Bronchial epithelial cell (primary cell): ENCODE measurements at regions not wholly inside any gene's neighbourhood (a gene's known extent, or its start where the extent isn't known, plus 50 kb on each side); places are given as distances from the start of the nearest gene placed in this dataset.

Experiments used
- DNase-seq: peaks from one replicate; pipeline ENCODE4 v3.0.0-alpha.2; 2010; ENCODE audit warnings: low read depth
- FAIRE-seq: peaks from 2 replicates; lab custom pipeline; 2011; peaks lifted over from hg19 to GRCh38; lab: Jason Lieb, UNC
- H3K27me3 ChIP-seq: 2 replicates; pipeline ENCODE4 v1.5.1; 2011; ENCODE audit warnings: low read length; ENCODE audit not compliant: control insufficient read depth, insufficient read depth
- H3K36me3 ChIP-seq: 2 replicates; pipeline ENCODE4 v1.5.1; 2011; ENCODE audit warnings: low read length; ENCODE audit not compliant: control insufficient read depth, insufficient read depth
- H3K4me3 ChIP-seq: 2 replicates; pipeline ENCODE4 v1.5.1; 2011; ENCODE audit warnings: mild to moderate bottlenecking, low read depth, low read length, control low read depth
- TF ChIP-seq, protein P1 (sequence below): IDR thresholded peaks from 2 replicates; pipeline ENCODE4 v1.5.1; 2011; ENCODE audit warnings: mild to moderate bottlenecking, moderate library complexity, low read length, control low read depth, inconsistent platforms; ENCODE audit not compliant: insufficient read depth, severe bottlenecking

DNA sequence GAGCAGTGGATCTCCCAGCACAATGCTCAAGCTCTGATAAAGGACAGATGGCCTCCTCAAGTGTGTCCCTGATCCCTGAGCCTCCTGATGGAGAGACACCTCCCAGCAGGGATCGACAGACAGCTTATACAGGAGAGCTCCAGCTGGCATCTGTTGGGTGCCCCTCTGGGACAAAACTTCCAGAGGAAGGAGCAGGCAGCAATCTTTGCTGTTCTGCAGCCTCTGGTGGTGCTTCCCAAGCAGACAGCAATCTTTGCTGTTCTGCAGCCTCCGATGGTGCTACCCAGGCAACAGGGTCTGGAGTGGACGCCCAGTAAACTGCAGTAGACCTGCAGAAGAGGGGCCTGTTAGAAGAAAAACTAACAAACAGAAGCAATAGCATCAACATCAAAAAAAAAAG lies 349.3 kb upstream of the SPRY2 start:
- TF ChIP-seq, protein P1, sequence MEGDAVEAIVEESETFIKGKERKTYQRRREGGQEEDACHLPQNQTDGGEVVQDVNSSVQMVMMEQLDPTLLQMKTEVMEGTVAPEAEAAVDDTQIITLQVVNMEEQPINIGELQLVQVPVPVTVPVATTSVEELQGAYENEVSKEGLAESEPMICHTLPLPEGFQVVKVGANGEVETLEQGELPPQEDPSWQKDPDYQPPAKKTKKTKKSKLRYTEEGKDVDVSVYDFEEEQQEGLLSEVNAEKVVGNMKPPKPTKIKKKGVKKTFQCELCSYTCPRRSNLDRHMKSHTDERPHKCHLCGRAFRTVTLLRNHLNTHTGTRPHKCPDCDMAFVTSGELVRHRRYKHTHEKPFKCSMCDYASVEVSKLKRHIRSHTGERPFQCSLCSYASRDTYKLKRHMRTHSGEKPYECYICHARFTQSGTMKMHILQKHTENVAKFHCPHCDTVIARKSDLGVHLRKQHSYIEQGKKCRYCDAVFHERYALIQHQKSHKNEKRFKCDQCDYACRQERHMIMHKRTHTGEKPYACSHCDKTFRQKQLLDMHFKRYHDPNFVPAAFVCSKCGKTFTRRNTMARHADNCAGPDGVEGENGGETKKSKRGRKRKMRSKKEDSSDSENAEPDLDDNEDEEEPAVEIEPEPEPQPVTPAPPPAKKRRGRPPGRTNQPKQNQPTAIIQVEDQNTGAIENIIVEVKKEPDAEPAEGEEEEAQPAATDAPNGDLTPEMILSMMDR: no peak
- DNase-seq (no peak), FAIRE-seq (no peak)
- H3K36me3 ChIP-seq: no peaks in the 10 kb centered on the region
- H3K27me3 ChIP-seq: no peaks in the 10 kb centered on the region
- no peak overlapping the region for H3K4me3 ChIP-seq

DNA sequence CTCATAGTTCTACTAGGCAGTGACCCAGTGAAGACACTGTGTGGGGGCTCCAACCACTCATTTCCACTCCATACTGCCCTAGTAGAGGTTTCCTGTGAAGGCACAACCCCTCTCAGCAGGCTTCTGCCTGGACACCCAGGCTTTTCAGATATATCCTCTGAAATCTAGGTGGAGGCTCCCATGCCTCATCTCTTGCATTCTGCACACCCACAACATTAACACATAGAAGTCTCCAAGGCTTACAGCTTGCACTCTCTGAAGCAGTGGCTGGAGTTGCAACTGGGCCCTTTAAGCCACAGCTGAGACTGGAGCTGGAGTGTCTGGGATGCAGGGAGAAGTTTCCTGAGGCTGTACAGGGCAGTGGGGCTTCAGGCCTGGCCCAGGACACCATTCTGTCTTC lies 347.7 kb upstream of the SPRY2 start:
- DNase-seq: no peak
- TF ChIP-seq, protein P1: no peak
- H3K27me3 ChIP-seq: no peaks in the 10 kb centered on the region
- no peaks in the 10 kb centered on the region for H3K36me3 ChIP-seq
- no peak for FAIRE-seq
- H3K4me3 ChIP-seq: no peak overlapping the region

DNA sequence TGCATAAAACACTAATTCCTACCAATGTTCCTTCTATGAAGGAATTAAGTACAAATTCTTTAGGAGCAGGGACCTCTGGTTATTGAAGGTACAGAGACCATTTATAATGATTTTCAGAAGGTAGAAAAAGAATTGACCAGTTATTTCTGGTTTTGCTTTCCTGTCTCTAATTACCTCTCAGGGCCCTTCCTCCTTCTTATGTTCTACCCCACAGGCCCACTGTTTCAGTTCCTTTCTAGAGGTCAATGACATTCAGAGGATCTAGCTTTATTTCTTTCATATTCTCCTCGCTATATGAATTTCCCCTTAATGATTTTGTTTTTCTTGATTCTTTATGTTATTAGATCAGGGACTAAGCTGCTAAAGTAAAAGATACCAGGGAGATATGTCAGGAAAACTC lies 345.0 kb upstream of the SPRY2 start:
- H3K36me3 ChIP-seq: no peaks in the 10 kb centered on the region

DNA sequence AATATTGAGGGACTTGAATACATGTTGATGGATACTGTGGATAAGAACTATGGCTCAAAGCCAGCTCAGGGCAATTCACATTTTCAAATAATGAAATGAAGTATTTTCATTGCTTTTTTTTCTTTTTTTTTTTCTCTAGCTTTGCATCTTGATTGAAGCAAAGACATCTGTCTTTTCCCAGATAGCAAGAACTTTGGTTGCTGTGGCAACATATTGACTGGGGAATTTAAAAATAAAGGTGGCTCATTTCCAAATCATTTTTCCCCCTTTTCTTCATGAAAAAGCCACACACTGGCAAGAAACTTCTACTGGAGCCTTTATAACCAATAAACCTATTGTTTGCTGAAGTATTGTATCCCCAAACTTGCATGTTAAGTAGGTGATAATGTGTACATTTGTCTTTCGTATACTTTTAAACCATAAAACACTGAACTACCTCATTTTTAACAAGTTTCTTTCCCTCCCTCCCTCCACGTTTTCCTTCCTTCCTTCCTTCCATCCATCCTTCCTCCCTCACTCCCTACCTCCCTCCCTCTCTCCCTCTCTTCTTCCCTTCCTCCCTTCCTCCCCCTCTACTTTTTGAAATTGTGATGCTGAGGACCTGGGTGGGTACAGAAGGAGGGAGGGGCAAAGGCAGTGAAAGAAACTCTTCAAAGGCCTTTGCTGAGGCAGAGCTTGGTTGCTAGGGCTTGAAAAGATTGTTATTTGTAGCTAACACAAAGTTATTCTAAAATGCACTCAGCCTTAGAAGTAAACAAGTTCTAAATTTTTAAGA lies 343.5 kb upstream of the SPRY2 start:
- FAIRE-seq: no peak
- Histone ChIP-seq H3K4me3 (no peak overlapping the region), H3K27me3 (no peaks in the 10 kb centered on the region), H3K36me3 (no peaks in the 10 kb centered on the region)
- TF ChIP-seq, protein P1: no peak
- no peak for DNase-seq

More for the DNA sequence above, 345.0 kb upstream of the SPRY2 start:
- DNase-seq: no peak
- H3K4me3 ChIP-seq: no peak overlapping the region
- H3K27me3 ChIP-seq: no peaks in the 10 kb centered on the region
- no peak for FAIRE-seq
- TF ChIP-seq, protein P1: no peak

DNA sequence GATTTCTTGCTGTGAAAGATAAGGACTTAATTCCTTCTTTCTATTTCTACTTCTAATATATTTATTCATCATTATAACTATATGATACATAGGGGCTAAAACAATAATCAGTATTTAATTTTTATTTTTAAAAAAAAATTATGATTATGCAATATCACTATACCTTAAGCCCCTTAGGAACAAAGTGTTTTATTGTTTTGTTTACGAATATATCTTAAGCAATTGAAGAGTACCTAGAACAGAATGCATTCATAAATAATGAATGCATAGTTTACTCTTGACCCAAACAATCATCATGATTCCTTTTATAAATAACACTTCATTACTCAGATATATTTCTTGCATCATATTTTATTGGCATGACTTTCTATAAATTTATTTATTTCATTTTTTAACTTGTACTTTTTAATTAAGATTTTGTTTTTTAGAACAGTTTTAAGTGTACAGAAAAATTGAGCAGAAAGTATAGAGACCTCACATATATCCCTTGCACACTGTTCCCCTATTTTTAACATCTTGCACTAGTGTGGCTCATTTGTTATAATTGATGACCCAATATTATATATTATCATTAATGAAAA lies 339.9 kb upstream of the SPRY2 start:
- DNase-seq (no peak), FAIRE-seq (no peak)
- TF ChIP-seq, protein P1: no peak
- no peaks in the 10 kb centered on the region for H3K36me3 ChIP-seq
- H3K27me3 ChIP-seq: no peaks in the 10 kb centered on the region
- H3K4me3 ChIP-seq: no peak overlapping the region
